ENCODE measurements at regions not wholly inside any gene's neighbourhood (a gene's known extent, or its start where the extent isn't known, plus 50 kb on each side); places are given as distances from the start of the nearest gene placed in this dataset.

DNA sequence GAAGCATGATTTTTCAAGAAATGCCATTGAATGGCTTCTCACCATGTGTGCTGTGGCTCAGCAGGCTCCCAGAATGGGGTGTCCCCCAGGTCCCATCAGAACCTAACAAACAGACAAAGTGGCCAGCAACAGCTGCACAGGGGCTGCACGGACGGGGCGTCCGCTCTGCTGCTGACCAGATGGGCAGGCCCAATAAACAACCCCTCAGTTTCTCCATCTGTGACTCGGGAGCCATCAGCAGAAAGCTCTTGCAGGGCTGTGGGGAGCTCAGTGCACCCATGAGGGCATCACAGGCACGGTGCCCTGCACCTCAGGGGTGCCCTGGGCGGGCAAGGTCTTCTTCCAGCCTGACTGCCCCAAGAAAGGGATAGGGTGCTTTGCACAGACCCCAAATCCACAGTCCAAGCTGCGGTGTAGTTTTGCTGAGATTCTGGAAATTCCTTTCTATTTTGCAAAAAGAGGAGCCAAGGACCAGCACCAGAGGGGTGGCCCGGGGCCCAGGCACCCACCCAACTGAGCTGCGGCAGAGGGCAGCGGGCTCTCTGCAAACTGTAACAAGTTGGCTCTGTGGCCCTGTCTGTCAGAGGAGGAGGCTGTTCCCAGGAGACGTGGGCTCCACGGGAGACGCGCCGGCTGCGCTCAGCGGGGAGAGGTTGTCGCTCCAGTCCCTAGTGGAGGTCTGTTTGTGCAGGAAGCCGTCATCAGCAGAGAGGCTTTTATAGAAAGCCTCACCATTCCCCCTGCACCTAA, 138.7 kb upstream of the PPP1R26 start:
- DNase-seq (ENCODE audit: low read depth) = no peak
- TF ChIP-seq, protein P1, sequence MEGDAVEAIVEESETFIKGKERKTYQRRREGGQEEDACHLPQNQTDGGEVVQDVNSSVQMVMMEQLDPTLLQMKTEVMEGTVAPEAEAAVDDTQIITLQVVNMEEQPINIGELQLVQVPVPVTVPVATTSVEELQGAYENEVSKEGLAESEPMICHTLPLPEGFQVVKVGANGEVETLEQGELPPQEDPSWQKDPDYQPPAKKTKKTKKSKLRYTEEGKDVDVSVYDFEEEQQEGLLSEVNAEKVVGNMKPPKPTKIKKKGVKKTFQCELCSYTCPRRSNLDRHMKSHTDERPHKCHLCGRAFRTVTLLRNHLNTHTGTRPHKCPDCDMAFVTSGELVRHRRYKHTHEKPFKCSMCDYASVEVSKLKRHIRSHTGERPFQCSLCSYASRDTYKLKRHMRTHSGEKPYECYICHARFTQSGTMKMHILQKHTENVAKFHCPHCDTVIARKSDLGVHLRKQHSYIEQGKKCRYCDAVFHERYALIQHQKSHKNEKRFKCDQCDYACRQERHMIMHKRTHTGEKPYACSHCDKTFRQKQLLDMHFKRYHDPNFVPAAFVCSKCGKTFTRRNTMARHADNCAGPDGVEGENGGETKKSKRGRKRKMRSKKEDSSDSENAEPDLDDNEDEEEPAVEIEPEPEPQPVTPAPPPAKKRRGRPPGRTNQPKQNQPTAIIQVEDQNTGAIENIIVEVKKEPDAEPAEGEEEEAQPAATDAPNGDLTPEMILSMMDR (IDR thresholded peaks at IDR 0.05; ENCODE audit: insufficient read depth, low read depth, low read length, missing control alignments) = no peak
- H3K4me3 ChIP-seq (ENCODE audit: low read length) = no peak overlapping the region

DNA sequence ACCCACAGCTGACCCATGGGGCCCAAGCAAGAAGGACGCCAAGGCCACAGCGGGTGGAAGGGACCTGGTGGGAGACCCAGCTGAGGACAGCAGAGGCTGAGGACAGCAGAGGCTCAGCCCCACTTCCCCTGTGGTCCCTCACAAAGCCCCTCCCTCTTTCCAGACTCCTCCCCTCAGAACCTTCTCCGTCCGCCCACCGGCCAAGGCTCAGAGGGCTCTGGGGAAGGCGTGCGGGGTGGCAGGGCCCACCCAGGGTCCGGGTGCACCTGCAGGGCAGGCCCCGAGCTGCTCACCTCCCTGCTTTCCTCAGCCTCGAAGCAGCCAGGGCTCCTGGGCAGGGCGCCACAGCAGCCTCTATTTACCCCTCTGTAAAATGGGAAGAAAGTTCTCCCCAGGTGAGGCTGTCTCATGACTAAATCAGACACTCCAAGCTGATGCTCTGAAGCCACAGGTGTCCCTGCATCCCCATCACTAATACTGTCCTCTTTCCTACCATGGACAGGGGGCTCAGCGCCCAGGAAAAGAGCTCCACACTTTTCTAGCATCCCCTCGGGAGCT, 137.9 kb upstream of the PPP1R26 start:
- DNase-seq (ENCODE audit: low read depth) = no peak
- H3K4me3 ChIP-seq (ENCODE audit: low read length) = no peak overlapping the region
- TF ChIP-seq, protein P1 (IDR thresholded peaks at IDR 0.05; ENCODE audit: insufficient read depth, low read depth, low read length, missing control alignments) = no peak

GRCh38 chr9:135342206-135343130, 137.1 kb upstream of the PPP1R26 start:
- TF ChIP-seq, protein P1 (IDR thresholded peaks at IDR 0.05; ENCODE audit: insufficient read depth, low read depth, low read length, missing control alignments) = no peak
- no peak for DNase-seq (ENCODE audit: low read depth)
- no peak overlapping the region for H3K4me3 ChIP-seq (ENCODE audit: low read length)

GRCh38 chr9:135343136-135343535, 136.4 kb upstream of the PPP1R26 start:
- TF ChIP-seq, protein P1 (IDR thresholded peaks at IDR 0.05; ENCODE audit: insufficient read depth, low read depth, low read length, missing control alignments) = no peak
- DNase-seq (ENCODE audit: low read depth) = no peak
- H3K4me3 ChIP-seq (ENCODE audit: low read length) = no peak overlapping the region

DNA sequence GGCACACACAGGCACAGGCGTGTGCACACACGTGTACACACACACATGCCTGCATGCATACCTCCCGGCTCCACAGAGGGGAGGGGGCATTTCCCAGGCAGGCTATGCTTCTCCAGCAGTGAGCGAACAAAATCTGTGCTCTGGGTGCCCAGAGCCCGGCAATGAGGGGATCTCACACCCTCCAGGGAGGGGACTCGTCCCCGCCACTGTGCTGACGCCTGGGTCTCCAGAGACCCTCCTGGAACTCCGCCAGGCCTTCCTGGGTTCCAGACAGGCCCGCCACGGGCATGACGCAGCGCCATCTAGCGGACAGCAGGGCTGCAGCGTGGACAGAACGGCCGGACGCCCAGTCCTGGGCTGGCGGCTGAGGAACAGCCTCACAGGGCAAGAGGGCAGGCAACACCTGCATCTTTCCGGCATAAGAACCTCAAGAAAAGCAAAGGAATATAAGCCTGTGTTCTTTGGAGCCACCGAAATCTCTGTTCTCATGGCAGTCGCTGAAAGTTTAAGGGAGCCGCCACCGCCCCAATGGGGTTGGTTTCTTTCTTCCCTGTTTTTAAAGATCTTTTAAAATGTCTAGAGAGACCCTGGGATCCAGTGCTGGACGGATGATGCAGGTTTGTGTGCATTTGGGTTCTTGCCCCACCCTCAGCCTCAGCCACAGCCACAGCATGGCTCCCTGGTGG, 135.6 kb upstream of the PPP1R26 start:
- DNase-seq (ENCODE audit: low read depth) = no peak
- H3K4me3 ChIP-seq (ENCODE audit: low read length) = no peak overlapping the region
- TF ChIP-seq, protein P1 (IDR thresholded peaks at IDR 0.05; ENCODE audit: insufficient read depth, low read depth, low read length, missing control alignments) = no peak

DNA sequence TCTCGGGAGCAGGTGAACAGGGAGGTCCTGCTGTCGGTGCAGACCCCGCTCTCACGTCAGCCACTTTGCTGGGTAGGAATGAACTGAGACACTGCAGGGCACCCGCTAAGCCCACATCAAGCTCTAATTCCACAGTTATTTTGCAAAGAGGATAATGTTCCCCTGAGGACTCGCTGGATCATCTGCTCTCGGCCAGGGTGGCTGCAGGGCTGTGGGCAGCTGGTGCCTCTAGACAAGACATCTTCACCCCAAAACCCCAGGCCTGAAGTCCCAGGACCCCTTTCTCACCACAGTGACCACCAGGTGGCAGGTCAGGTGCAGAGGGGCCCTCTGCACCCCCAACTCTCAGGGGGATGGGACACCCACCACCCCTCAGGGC, 135.1 kb upstream of the PPP1R26 start:
- H3K4me3 ChIP-seq (ENCODE audit: low read length) = no peak overlapping the region
- DNase-seq (ENCODE audit: low read depth) = no peak
- TF ChIP-seq, protein P1 (IDR thresholded peaks at IDR 0.05; ENCODE audit: insufficient read depth, low read depth, low read length, missing control alignments) = no peak

Data from epithelial cell of esophagus (primary cell).